GM19468 (cell line): ENCODE measurements at regions not wholly inside any gene's neighbourhood (a gene's known extent, or its start where the extent isn't known, plus 50 kb on each side); places are given as distances from the start of the nearest gene placed in this dataset.

Experiments used
- ATAC-seq: cut with Tn5 transposase; IDR thresholded peaks from one replicate; pipeline ENCODE4 v1.9.1; 2021; ENCODE audit warnings: mild to moderate bottlenecking, moderate library complexity, moderate number of reproducible peaks; ENCODE audit not compliant: unreplicated experiment; ENCODE audit errors: extremely low read depth

- no peak for ATAC-seq
Observed at GRCh38 chr2:235139956-235140800, 188.4 kb downstream of the SH3BP4 start.

GRCh38 chr2:235140801-235141081, 188.9 kb downstream of the SH3BP4 start:
- no peak for ATAC-seq

GRCh38 chr2:235141411-235142128, 189.8 kb downstream of the SH3BP4 start:
- ATAC-seq = no peak

GRCh38 chr2:235142601-235143000, 190.8 kb downstream of the SH3BP4 start:
- ATAC-seq = no peak

GRCh38 chr2:235143789-235144188, 192.0 kb downstream of the SH3BP4 start:
- ATAC-seq = no peak

GRCh38 chr2:235144291-235144690, 192.5 kb downstream of the SH3BP4 start:
- no peak for ATAC-seq

- ATAC-seq = no peak
Observed at GRCh38 chr2:235146206-235146605, 194.4 kb downstream of the SH3BP4 start.

- ATAC-seq = no peak
Observed at GRCh38 chr2:235146871-235147565, 195.2 kb downstream of the SH3BP4 start.

GRCh38 chr2:235148201-235149170, 196.7 kb downstream of the SH3BP4 start:
- ATAC-seq = no peak

GRCh38 chr2:235149240-235149659, 197.4 kb downstream of the SH3BP4 start:
- ATAC-seq = no peak

GRCh38 chr2:235149736-235150135, 197.9 kb downstream of the SH3BP4 start:
- no peak for ATAC-seq

- no peak for ATAC-seq
Observed at GRCh38 chr2:235151152-235151551, 199.3 kb downstream of the SH3BP4 start.

- no peak for ATAC-seq
Observed at GRCh38 chr2:235155163-235155562, 203.3 kb downstream of the SH3BP4 start.

GRCh38 chr2:235156055-235156454, 204.2 kb downstream of the SH3BP4 start:
- ATAC-seq = no peak

- ATAC-seq = no peak
Observed at GRCh38 chr2:235157746-235158482, 206.1 kb downstream of the SH3BP4 start.

GRCh38 chr2:235160281-235160810, 208.5 kb downstream of the SH3BP4 start:
- no peak for ATAC-seq

- no peak for ATAC-seq
Observed at GRCh38 chr2:235161565-235161964, 209.7 kb downstream of the SH3BP4 start.

GRCh38 chr2:235162082-235162836, 210.4 kb downstream of the SH3BP4 start:
- ATAC-seq = no peak
